ENCODE measurements at regions not wholly inside any gene's neighbourhood (a gene's known extent, or its start where the extent isn't known, plus 50 kb on each side); places are given as distances from the start of the nearest gene placed in this dataset.
"Not testable (repeated sequence)": the region's sequence is repeated elsewhere in the genome, so short reads cannot be mapped to it uniquely, and the experiment has no call there.

DNA sequence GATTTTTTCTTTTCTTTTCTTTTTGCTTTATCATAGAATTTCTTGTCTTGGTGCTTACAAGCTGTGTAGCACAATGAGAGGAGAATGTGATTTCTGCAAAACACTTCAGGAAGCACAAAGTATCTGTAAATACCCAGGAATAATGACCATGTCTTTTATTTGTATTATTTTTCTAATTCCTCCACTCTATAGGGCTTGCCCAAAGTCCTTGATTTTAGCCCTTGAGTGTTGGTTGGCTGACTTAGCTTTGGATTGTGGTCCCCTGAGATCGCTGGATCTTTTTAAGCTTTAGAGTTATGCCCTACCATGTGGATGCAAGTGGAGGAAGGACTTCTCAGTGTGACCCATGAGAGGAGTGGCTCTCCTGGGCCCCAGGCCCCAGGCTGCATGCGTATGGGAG, 52.2 kb downstream of the HOXC4 start:
- DNase-seq, H3K27ac ChIP-seq, H3K4me1 ChIP-seq, H3K36me3 ChIP-seq, H3K27me3 ChIP-seq, H3K9me3 ChIP-seq, H3K4me3 ChIP-seq: not testable (repeated sequence)

DNA sequence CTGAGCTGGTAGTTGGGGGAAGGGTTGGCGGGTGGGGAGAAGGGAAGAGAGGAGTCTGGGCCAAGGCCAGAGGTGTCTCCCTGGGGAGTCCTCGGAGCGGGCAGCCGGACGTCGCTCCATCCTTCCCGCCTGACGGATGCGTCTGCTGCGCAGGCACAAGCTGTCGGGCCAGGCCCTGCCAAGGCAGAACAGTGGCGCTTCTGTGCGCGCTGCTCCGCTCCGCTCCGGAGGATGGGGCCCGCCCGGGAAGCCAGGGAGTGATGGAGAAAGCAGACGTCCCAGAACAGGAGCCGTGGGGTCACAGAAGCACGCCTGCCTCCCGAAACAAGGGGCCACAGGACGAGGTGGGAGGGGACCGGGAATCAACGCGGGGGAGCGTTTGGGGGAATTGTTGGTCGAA, 52.6 kb downstream of the HOXC4 start:
- not testable (repeated sequence) for H3K27me3 ChIP-seq, H3K9me3 ChIP-seq, H3K27ac ChIP-seq, H3K36me3 ChIP-seq, DNase-seq, H3K4me3 ChIP-seq, H3K4me1 ChIP-seq

DNA sequence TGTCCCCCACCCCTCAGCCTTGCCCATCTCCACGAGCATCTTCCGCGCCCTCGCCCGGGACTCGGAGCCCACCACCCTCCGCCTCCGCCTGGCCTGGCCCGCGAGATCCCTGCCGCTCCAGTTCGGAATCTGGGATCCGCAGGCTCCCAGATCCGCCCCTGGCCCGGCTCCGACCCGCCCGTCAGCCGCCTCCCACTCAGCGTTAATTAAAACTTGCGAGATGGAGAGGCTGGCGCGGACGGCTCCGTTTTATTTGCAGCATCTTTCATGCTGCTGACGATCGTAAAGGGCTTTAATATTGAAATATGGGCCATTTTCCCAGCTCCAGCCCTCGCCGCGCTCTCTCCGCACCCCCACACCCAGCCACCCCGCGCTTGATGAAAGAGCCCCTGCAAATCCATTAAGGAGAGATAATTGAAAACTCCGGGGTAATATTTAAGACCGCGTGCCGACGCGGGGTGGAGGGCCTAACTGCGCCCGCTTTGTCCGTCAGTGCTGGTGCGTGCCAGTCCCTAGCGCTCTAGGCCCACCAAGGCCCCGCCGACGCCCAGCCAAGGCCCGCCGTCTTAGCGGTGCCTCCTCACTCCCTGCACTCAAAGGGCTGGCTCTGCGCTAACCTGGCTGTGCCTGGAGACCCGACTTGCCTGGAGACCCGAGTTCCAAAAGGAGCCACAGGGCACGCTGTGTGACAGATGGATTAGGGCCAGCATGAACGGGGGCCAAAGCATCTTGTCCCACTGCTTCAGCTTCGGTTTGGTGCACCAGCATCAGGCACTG, 53.4 kb downstream of the HOXC4 start:
- not testable (repeated sequence) for H3K4me3 ChIP-seq, DNase-seq, H3K4me1 ChIP-seq, H3K27ac ChIP-seq, H3K27me3 ChIP-seq, H3K9me3 ChIP-seq, H3K36me3 ChIP-seq

DNA sequence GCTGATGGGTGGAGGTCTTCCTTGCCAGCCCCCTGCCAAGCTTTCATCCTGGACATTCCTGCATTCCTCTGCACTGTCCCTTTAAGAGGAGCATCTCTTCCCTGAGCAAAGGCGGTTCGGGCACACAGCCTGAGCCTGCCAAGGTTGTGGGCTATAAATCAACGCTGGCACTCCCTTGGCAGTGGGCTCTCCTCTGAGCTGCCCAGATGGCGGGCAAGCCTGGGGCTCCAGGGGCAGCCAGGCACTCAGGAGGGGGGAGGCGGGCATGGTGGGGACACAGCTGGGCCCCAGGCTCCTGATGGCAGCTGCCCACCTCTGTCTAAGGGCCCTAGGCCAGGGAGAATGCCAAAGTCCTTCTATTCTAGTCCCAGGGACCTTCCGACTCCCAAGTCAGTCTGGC, 58.7 kb downstream of the HOXC4 start:
- not testable (repeated sequence) for H3K4me3 ChIP-seq, H3K9me3 ChIP-seq, DNase-seq, H3K4me1 ChIP-seq, H3K36me3 ChIP-seq, H3K27me3 ChIP-seq, H3K27ac ChIP-seq

DNA sequence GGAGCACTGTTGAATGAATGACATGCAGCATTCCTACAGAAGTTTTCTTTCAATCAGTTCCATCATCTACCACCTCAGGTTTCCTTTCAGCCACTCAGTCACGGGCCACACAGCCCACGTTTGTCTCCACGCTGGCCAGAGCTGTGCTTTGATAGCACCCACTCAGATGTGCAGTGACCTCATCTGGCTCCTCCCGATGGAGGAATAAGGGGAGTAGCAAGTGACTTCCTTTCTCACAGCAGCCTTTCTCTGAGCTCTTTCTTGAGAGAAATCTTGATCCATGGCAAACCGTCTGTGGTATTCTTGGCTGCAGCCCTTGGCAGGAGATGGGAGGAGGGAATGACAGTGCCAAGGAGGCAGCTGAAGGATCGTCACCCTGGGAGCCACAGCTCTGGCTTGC, 62.4 kb downstream of the HOXC4 start:
- peak overlapping the region in 1 of 4 donors; percentile 8 for H3K27ac ChIP-seq
- not testable (repeated sequence) for H3K9me3 ChIP-seq, H3K4me3 ChIP-seq, DNase-seq, H3K36me3 ChIP-seq, H3K4me1 ChIP-seq, H3K27me3 ChIP-seq

DNA sequence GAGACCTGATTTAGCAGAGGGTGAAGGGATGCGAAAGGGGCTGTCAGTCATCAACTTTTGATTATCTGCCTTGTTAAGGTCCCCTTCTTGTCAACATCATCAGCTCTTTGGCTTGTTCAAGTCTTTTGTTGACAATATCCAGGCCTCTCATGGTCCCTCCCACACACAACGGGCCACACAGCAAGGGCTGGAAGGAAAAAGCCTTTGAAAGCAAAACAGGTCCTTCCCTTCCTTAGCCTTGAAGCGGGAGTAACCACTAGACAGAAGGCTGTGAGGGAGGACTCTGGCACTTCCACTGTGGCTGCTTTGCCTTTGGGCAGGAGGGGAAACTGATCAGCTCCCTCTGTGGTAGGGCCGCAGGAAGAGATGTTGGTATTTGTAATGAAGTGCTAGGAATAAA, 63.8 kb downstream of the HOXC4 start:
- H3K27me3 ChIP-seq, H3K4me3 ChIP-seq, H3K36me3 ChIP-seq, DNase-seq, H3K4me1 ChIP-seq, H3K9me3 ChIP-seq: not testable (repeated sequence)
- H3K27ac ChIP-seq = peak overlapping the region in 1 of 4 donors; percentile 22

DNA sequence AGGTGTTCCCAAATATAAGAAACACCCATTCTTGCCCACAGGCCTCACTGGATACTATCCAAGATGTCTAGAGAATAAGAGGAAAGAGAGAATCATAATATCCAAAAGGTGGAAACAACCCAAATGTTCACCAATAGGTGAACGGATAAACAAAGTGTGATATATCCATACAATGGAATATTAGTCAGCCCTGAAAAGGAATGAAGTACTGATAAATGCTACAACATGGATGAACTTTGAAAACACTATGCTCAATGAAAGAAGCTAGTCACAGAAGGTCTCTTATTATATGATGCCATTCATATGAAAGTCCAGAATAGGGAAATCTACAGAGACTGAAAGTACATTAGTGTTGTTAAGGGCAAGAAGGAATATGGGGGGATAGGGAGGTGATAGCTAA, 65.4 kb downstream of the HOXC4 start:
- not testable (repeated sequence) for DNase-seq, H3K4me1 ChIP-seq, H3K27me3 ChIP-seq, H3K4me3 ChIP-seq, H3K36me3 ChIP-seq, H3K27ac ChIP-seq, H3K9me3 ChIP-seq

DNA sequence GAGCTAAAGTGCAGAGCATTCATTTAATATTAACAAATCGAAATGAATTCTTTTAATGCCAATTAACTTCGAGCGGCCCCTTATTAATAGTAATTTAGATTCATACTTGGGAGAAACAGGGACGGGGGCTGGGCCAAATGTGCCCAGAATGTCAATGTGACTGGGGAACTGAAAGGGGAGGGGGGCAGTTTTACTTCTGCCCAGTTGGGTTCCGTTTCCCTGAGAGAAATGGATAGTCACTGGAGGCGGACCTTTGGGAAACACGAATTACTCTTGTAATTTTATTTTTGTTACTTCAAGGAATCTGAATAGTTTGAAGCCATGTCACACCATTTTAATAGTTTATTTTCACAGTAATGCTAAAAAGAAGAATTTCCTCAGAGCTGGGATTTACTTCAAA, 64.8 kb downstream of the SMUG1 start:
- DNase-seq, H3K27ac ChIP-seq, H3K27me3 ChIP-seq, H3K4me3 ChIP-seq, H3K36me3 ChIP-seq, H3K9me3 ChIP-seq: not testable (repeated sequence)
- peaks cover 0 to 14% (median 3%) of the 10 kb centered on the region in 4 donors for H3K4me1 ChIP-seq

DNA sequence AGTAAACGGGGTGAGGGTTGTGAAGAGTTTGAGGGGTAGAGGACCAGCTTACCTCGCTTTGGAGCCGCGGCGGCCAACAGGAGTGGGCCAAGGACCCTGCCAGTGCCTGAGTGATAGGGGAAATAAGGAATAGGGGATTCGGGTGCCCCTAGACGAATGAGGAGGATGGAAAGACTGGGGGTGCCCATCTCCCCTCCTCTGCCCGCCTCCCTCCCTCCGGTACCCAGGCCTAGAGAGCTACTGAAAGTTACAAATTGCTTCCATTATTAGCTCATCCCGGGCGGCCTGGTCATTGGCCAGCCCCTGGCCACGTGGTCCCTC, 63.1 kb downstream of the SMUG1 start:
- peak overlapping the region; percentile 55 to 84 (median 65) for H3K27ac ChIP-seq
- not testable (repeated sequence) for H3K36me3 ChIP-seq, DNase-seq, H3K27me3 ChIP-seq, H3K9me3 ChIP-seq
- H3K4me3 ChIP-seq = peak overlapping the region; percentile 38 to 58 (median 52)
- peaks cover 0 to 18% (median 3%) of the 10 kb centered on the region in 4 donors for H3K4me1 ChIP-seq

DNA sequence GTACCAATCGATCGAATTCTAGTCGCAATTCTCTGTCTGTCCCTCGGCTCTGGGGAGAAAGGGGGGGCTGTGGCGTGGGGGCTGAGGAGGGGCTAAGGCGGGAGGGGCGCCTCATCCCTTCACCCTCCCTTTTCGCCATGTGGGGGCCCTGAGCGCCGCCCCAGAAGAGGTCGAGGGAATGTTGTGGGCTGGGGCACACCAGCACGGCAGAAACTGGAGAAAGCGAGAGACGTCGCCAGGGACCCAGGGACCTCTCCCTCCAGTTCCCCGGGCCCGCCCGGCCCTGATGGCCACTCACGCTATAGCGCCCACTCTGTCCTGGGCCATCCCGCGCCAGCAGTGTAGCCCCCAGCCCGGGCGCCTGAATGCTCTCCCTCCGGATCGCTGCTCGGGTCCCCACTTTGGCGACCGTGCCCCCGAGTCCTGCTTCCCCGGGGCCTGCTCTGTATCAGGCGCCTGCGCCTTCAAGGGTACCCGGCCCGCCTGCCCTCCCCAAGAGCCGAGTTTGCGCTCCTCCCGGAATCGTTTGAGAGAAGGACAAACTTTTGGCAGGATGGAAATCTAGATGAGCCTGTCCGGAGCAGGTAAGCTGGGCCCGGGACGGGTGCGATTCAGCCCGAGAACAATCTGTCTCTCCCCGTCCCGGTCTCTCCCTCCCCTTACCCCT, 62.6 kb downstream of the SMUG1 start:
- DNase-seq = peak in 1 of 3 donors; percentile 57
- peak overlapping the region; percentile 38 to 58 (median 52) for H3K4me3 ChIP-seq
- H3K27me3 ChIP-seq = peaks cover 0 to 7% of the 10 kb centered on the region in 2 donors
- TF ChIP-seq, protein P1, sequence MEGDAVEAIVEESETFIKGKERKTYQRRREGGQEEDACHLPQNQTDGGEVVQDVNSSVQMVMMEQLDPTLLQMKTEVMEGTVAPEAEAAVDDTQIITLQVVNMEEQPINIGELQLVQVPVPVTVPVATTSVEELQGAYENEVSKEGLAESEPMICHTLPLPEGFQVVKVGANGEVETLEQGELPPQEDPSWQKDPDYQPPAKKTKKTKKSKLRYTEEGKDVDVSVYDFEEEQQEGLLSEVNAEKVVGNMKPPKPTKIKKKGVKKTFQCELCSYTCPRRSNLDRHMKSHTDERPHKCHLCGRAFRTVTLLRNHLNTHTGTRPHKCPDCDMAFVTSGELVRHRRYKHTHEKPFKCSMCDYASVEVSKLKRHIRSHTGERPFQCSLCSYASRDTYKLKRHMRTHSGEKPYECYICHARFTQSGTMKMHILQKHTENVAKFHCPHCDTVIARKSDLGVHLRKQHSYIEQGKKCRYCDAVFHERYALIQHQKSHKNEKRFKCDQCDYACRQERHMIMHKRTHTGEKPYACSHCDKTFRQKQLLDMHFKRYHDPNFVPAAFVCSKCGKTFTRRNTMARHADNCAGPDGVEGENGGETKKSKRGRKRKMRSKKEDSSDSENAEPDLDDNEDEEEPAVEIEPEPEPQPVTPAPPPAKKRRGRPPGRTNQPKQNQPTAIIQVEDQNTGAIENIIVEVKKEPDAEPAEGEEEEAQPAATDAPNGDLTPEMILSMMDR (IDR thresholded peaks at IDR 0.05) = no peak
- no peak for TF ChIP-seq POLR2A (IDR thresholded peaks at IDR 0.05)
- peak overlapping the region; percentile 55 to 84 (median 65) for H3K27ac ChIP-seq
- no peaks in the 10 kb centered on the region for H3K36me3 ChIP-seq
- no peaks in the 10 kb centered on the region for H3K9me3 ChIP-seq
- H3K4me1 ChIP-seq = peaks cover 0 to 18% (median 3%) of the 10 kb centered on the region in 4 donors

Measured in Peyer's patch (tissue), 4 donors.